Hepatocyte (in vitro differentiated cells): ENCODE measurements at regions not wholly inside any gene's neighbourhood (a gene's known extent, or its start where the extent isn't known, plus 50 kb on each side); places are given as distances from the start of the nearest gene placed in this dataset.

Experiments used
- DNase-seq: peaks from one replicate; pipeline ENCODE4 v3.0.0-alpha.2; 2016; ENCODE audit warnings: low spot score
- H2AFZ ChIP-seq: fragments of 200-600 bp; sonication (generic); 2 replicates; pipeline ENCODE4 v1.6.0; 2016; ENCODE audit warnings: antibody characterized with exemption, mild to moderate bottlenecking
- H3K27ac ChIP-seq: fragments of 200-600 bp; sonication (generic); 2 replicates; pipeline ENCODE4 v1.5.1; 2016; ENCODE audit warnings: mild to moderate bottlenecking
- H3K27me3 ChIP-seq: fragments of 200-600 bp; sonication (generic); 2 replicates; pipeline ENCODE4 v1.6.1; 2016
- H3K36me3 ChIP-seq: fragments of 200-600 bp; sonication (generic); replicated peaks from 2 replicates; pipeline ENCODE4 v1.5.1; 2016; ENCODE audit warnings: low read depth; ENCODE audit not compliant: insufficient read depth
- H3K4me1 ChIP-seq: fragments of 200-600 bp; sonication (generic); 2 replicates; pipeline ENCODE4 v1.5.1; 2016; ENCODE audit warnings: mild to moderate bottlenecking, moderate library complexity; ENCODE audit not compliant: insufficient read depth
- H3K4me2 ChIP-seq: fragments of 200-600 bp; sonication (generic); 2 replicates; pipeline ENCODE4 v1.6.0; 2016
- H3K4me3 ChIP-seq: fragments of 200-600 bp; sonication (generic); 2 replicates; pipeline ENCODE4 v1.5.1; 2016; ENCODE audit warnings: mild to moderate bottlenecking
- H3K79me2 ChIP-seq: fragments of 200-600 bp; sonication (generic); 2 replicates; pipeline ENCODE4 v1.6.0; 2017; ENCODE audit warnings: mild to moderate bottlenecking
- H3K9me2 ChIP-seq: fragments of 200-600 bp; sonication (generic); replicated peaks from 2 replicates; pipeline ENCODE4 v1.6.0; 2017; ENCODE audit warnings: mild to moderate bottlenecking; ENCODE audit not compliant: insufficient read depth
- H3K9me3 ChIP-seq: fragments of 200-600 bp; sonication (generic); 2 replicates; pipeline ENCODE4 v1.5.1; 2016; ENCODE audit warnings: low read depth, mild to moderate bottlenecking
- H4K20me1 ChIP-seq: fragments of 200-600 bp; sonication (generic); 2 replicates; pipeline ENCODE4 v1.6.0; 2016; ENCODE audit warnings: mild to moderate bottlenecking; ENCODE audit not compliant: insufficient read depth, poor library complexity, severe bottlenecking
- CTCF ChIP-seq: fragments of 200-600 bp; sonication (generic); IDR thresholded peaks from 2 replicates; pipeline ENCODE4 v1.5.1; 2016; ENCODE audit warnings: antibody characterized with exemption, mild to moderate bottlenecking; ENCODE audit not compliant: poor library complexity
- EZH2 ChIP-seq: fragments of 200-600 bp; sonication (generic); IDR thresholded peaks from 2 replicates; pipeline ENCODE4 v1.6.1; 2016; ENCODE audit warnings: antibody characterized with exemption, mild to moderate bottlenecking, borderline replicate concordance
- EZH2phosphoT487 ChIP-seq: fragments of 200-600 bp; sonication (generic); IDR thresholded peaks from one replicate; pipeline ENCODE4 v1.6.1; 2018; ENCODE audit warnings: antibody characterized with exemption, mild to moderate bottlenecking, low read depth, moderate library complexity; ENCODE audit not compliant: unreplicated experiment, severe bottlenecking
- WGBS: methylation state at CpG from one replicate; pipeline ENCODE4 v1.1.6; 2016; ENCODE audit warnings: low lambda C conversion rate; ENCODE audit errors: missing lambda C conversion rate; 5-methylcytosine and 5-hydroxymethylcytosine counted together

- Histone ChIP-seq H3K36me3 (no peaks in the 10 kb centered on the region), H3K27ac (no peak overlapping the region), H2AFZ (no peak overlapping the region), H3K79me2 (no peaks in the 10 kb centered on the region), H3K4me1 (no peaks in the 10 kb centered on the region), H4K20me1 (no peaks in the 10 kb centered on the region), H3K27me3 (no peaks in the 10 kb centered on the region), H3K4me2 (no peak overlapping the region), H3K9me2 (no peaks in the 10 kb centered on the region), H3K9me3 (no peaks in the 10 kb centered on the region), H3K4me3 (no peak overlapping the region)
- TF ChIP-seq EZH2 (no peak), CTCF (no peak), EZH2phosphoT487 (no peak)
- 91% methylated on average over 3 of the region's 3 CpGs for WGBS
- no peak for DNase-seq
Observed at GRCh38 chr1:209311770-209312169, 271.7 kb upstream of the CAMK1G start.

- DNase-seq = no peak
- no peak overlapping the region for H3K4me2 ChIP-seq
- H3K4me1 ChIP-seq = no peaks in the 10 kb centered on the region
- no peaks in the 10 kb centered on the region for H3K79me2 ChIP-seq
- H3K27me3 ChIP-seq = no peaks in the 10 kb centered on the region
- TF ChIP-seq CTCF (no peak), EZH2 (no peak), EZH2phosphoT487 (no peak)
- no peak overlapping the region for H3K27ac ChIP-seq
- H3K4me3 ChIP-seq = no peak overlapping the region
- no peaks in the 10 kb centered on the region for H4K20me1 ChIP-seq
- H3K36me3 ChIP-seq = no peaks in the 10 kb centered on the region
- H3K9me2 ChIP-seq = no peaks in the 10 kb centered on the region
- H2AFZ ChIP-seq = no peak overlapping the region
- no peaks in the 10 kb centered on the region for H3K9me3 ChIP-seq
Observed at GRCh38 chr1:209316929-209317328, 266.6 kb upstream of the CAMK1G start.

- no peak overlapping the region for H3K27ac ChIP-seq
- TF ChIP-seq CTCF = no peak
- TF ChIP-seq EZH2phosphoT487 = no peak
- no peak for TF ChIP-seq EZH2
- no peaks in the 10 kb centered on the region for H3K36me3 ChIP-seq
- no peaks in the 10 kb centered on the region for H3K9me2 ChIP-seq
- no peaks in the 10 kb centered on the region for H3K79me2 ChIP-seq
- H4K20me1 ChIP-seq = no peaks in the 10 kb centered on the region
- no peak for DNase-seq
- no peak overlapping the region for H3K4me3 ChIP-seq
- H3K4me2 ChIP-seq = no peak overlapping the region
- H3K4me1 ChIP-seq = no peaks in the 10 kb centered on the region
- no peak overlapping the region for H2AFZ ChIP-seq
- no peaks in the 10 kb centered on the region for H3K27me3 ChIP-seq
- 79% methylated on average over 7 of the region's 7 CpGs for WGBS
- H3K9me3 ChIP-seq = no peaks in the 10 kb centered on the region
Observed at GRCh38 chr1:209318181-209319056, 265.1 kb upstream of the CAMK1G start.
